ENCODE measurements at regions not wholly inside any gene's neighbourhood (a gene's known extent, or its start where the extent isn't known, plus 50 kb on each side); places are given as distances from the start of the nearest gene placed in this dataset.
"Not testable (repeated sequence)": the region's sequence is repeated elsewhere in the genome, so short reads cannot be mapped to it uniquely, and the experiment has no call there.

- not testable (repeated sequence) for TF ChIP-seq CTCF, POLR2A, POLR2AphosphoS5 (IDR thresholded peaks at IDR 0.05)
Observed at GRCh38 chr11:50147946-50148345, 115.3 kb downstream of the OR4C45 start.

All from transverse colon (tissue), 4 donors.